DOHH2 (cell line): ENCODE measurements at regions not wholly inside any gene's neighbourhood (a gene's known extent, or its start where the extent isn't known, plus 50 kb on each side); places are given as distances from the start of the nearest gene placed in this dataset.

Source experiments
- EZH2phosphoT487 ChIP-seq: fragments of 200-600 bp; sonication (generic); IDR thresholded peaks from 2 replicates; pipeline ENCODE4 v1.6.1; 2017; ENCODE audit warnings: borderline replicate concordance, mild to moderate bottlenecking, antibody characterized with exemption, low read length, moderate library complexity, mixed read lengths
- TF ChIP-seq, protein P1 (sequence below): fragments of 200-600 bp; sonication (generic); IDR thresholded peaks from one replicate; pipeline ENCODE4 v1.5.1; 2014; ENCODE audit warnings: antibody characterized with exemption, mild to moderate bottlenecking, low read depth, low read length; ENCODE audit not compliant: poor library complexity, severe bottlenecking

DNA sequence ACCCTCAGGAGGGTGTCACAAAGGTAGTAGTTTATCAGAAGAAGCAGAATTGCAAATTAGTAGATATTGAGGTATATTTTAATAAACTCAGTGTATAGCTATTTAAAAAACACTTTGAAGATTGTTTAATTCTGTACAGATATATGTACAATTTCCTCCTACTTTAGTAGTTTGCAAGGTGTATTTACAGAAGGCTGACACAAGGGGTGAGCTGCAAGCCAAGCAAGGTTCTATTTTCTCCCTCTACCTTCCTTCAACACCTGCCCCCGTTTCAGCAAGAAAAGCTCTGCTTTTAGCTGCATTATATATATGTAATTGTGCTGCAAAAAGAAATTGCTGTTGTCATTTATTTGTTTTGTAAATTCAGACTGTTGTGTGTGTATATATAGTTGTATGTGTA, 674.2 kb upstream of the PKN2 start:
- TF ChIP-seq, protein P1, sequence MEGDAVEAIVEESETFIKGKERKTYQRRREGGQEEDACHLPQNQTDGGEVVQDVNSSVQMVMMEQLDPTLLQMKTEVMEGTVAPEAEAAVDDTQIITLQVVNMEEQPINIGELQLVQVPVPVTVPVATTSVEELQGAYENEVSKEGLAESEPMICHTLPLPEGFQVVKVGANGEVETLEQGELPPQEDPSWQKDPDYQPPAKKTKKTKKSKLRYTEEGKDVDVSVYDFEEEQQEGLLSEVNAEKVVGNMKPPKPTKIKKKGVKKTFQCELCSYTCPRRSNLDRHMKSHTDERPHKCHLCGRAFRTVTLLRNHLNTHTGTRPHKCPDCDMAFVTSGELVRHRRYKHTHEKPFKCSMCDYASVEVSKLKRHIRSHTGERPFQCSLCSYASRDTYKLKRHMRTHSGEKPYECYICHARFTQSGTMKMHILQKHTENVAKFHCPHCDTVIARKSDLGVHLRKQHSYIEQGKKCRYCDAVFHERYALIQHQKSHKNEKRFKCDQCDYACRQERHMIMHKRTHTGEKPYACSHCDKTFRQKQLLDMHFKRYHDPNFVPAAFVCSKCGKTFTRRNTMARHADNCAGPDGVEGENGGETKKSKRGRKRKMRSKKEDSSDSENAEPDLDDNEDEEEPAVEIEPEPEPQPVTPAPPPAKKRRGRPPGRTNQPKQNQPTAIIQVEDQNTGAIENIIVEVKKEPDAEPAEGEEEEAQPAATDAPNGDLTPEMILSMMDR = no peak
- TF ChIP-seq EZH2phosphoT487 = no peak
